Activated CD4-positive, alpha-beta T cell treated with anti-CD3 and anti-CD28 coated beads for 36 hours (primary cell): ENCODE measurements at regions not wholly inside any gene's neighbourhood (a gene's known extent, or its start where the extent isn't known, plus 50 kb on each side); places are given as distances from the start of the nearest gene placed in this dataset.
"Not testable (repeated sequence)": the region's sequence is repeated elsewhere in the genome, so short reads cannot be mapped to it uniquely, and the experiment has no call there.

ENCODE experiments used
- ATAC-seq: fragments of 200-7000 bp; cut with Tn5 transposase; one replicate; pipeline ENCODE4 v1.10.0; 2021; ENCODE audit warnings: mild to moderate bottlenecking, moderate library complexity
- CTCF ChIA-PET: fragments of 350-600 bp; sonication (Branson Sonifier 250); formaldehyde crosslinking; loops from one replicate; lab custom pipeline; 2021; ENCODE audit warnings: antibody characterized with exemption; lab: Charles Lee
- POLR2A ChIA-PET: fragments of 350-600 bp; sonication (Branson Sonifier 250); formaldehyde crosslinking; loops from one replicate; lab custom pipeline; 2021; ENCODE audit warnings: antibody characterized with exemption, inconsistent platforms; lab: Charles Lee
- DNase-seq: peaks from one replicate; pipeline ENCODE4 v3.0.0-alpha.2; 2020
- H3K27ac Mint-ChIP-seq: one replicate; pipeline ENCODE4 v1.8.0; 2021; ENCODE audit warnings: mixed read lengths
- H3K27me3 Mint-ChIP-seq: one replicate; pipeline ENCODE4 v1.8.0; 2021; ENCODE audit warnings: mixed read lengths
- H3K36me3 Mint-ChIP-seq: one replicate; pipeline ENCODE4 v1.8.0; 2021; ENCODE audit warnings: low read depth, mixed read lengths
- H3K4me1 Mint-ChIP-seq: one replicate; pipeline ENCODE4 v1.8.0; 2021; ENCODE audit warnings: mixed read lengths
- H3K4me3 Mint-ChIP-seq: one replicate; pipeline ENCODE4 v1.8.0; 2021; ENCODE audit warnings: mild to moderate bottlenecking, moderate library complexity, mixed read lengths
- H3K9me3 Mint-ChIP-seq: one replicate; pipeline ENCODE4 v1.8.0; 2021; ENCODE audit warnings: low read depth, mixed read lengths
- intact Hi-C, 2 experiments: fragments of 100-400 bp; cut with DNase I in 1 of 2; cut with micrococcal nuclease in 1 of 2; formaldehyde crosslinking; loops; one replicate each; pipeline versions ENCODE4 v1.14.2 to v1.15.1; 2022 to 2024; cut with DNase I, micrococcal nuclease

- Mint-ChIP-seq H3K36me3 (no peaks in the 10 kb centered on the region), H3K27me3 (peaks cover 22% of the 10 kb centered on the region), H3K4me3 (no peak overlapping the region), H3K27ac (no peak overlapping the region), H3K4me1 (no peaks in the 10 kb centered on the region), H3K9me3 (no peaks in the 10 kb centered on the region)
- ChIA-PET POLR2A (no interaction called here), CTCF (no interaction called here)
- ATAC-seq: no peak
- intact Hi-C loops: no loop called here
- no peak for DNase-seq
Observed at GRCh38 chr5:169531631-169532030, 51.9 kb upstream of the SPDL1 start.

DNA sequence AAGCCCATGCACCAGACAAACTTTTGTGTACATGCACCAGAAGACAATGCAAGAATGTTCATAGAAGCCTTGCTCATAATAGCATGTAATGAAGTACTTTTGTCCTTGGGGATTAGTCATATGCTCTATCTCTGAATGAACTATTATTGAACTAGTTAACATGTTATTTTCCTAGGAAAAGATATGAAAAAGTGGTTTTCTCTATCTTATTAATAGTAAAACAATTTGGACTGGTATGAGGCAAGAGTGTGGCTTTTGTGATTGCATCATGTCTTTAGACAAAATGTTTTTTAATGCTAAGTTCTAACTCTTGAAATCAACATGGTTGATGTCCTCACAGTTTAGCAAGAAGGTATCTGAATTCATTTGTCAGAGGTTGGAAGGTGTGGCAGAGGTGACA is 55.7 kb upstream of the SPDL1 start:
- intact Hi-C loops: no loop called here
- Mint-ChIP-seq H3K27me3 (peaks cover 32% of the 10 kb centered on the region), H3K4me1 (no peaks in the 10 kb centered on the region), H3K36me3 (no peaks in the 10 kb centered on the region), H3K9me3 (no peaks in the 10 kb centered on the region), H3K27ac (no peak overlapping the region), H3K4me3 (no peak overlapping the region)
- ATAC-seq (no peak), DNase-seq (no peak)
- ChIA-PET POLR2A (no interaction called here), CTCF (no interaction called here)

GRCh38 chr5:169527066-169527465 is 56.5 kb upstream of the SPDL1 start:
- DNase-seq (no peak), ATAC-seq (no peak)
- no peaks in the 10 kb centered on the region for H3K36me3 Mint-ChIP-seq
- no peak overlapping the region for H3K4me3 Mint-ChIP-seq
- no peaks in the 10 kb centered on the region for H3K4me1 Mint-ChIP-seq
- peaks cover 35% of the 10 kb centered on the region for H3K27me3 Mint-ChIP-seq
- no peak overlapping the region for H3K27ac Mint-ChIP-seq
- ChIA-PET CTCF (no interaction called here), POLR2A (no interaction called here)
- no peaks in the 10 kb centered on the region for H3K9me3 Mint-ChIP-seq
- intact Hi-C loops: no loop called here

GRCh38 chr5:169522851-169523250 is 60.7 kb upstream of the SPDL1 start:
- peaks cover 2% of the 10 kb centered on the region for H3K9me3 Mint-ChIP-seq
- H3K4me1 Mint-ChIP-seq: no peaks in the 10 kb centered on the region
- H3K4me3 Mint-ChIP-seq: no peak overlapping the region
- no peak for DNase-seq
- intact Hi-C loops: no loop called here
- no peak for ATAC-seq
- no peaks in the 10 kb centered on the region for H3K36me3 Mint-ChIP-seq
- ChIA-PET POLR2A (no interaction called here), CTCF (no interaction called here)
- no peak overlapping the region for H3K27ac Mint-ChIP-seq
- peaks cover 34% of the 10 kb centered on the region for H3K27me3 Mint-ChIP-seq

DNA sequence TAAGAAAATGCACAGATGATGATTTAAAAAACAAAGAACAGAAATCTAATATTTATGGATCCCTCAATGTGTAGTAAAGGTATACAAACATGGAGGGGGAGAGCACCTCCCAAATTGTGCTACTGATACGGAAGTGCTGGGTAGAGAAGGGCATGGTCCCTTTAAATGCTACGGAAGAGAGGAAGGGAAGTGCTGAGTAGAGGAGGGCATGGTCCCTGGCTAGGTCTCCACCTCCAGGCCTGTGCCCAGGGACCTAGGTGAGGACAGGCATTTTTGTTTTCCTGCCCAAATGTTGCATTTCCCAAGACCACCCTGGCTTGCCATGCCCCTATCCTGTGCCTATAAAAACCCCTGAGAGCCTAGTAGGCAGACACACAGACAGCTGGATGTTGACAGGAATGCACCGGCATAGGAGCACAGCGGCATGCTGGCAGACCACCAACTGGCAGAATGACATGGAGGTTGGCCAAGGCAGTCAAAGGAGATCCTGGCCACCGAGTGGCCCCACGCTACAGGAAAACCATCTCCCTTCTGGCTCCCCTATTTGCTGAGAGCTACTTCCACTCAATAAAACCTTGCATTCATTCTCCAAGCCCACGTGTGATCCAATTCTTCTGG is 62.1 kb upstream of the SPDL1 start:
- ChIA-PET CTCF (no interaction called here), POLR2A (no interaction called here)
- peaks cover 27% of the 10 kb centered on the region for H3K27me3 Mint-ChIP-seq
- no peaks in the 10 kb centered on the region for H3K4me1 Mint-ChIP-seq
- no peak overlapping the region for H3K27ac Mint-ChIP-seq
- no peaks in the 10 kb centered on the region for H3K36me3 Mint-ChIP-seq
- DNase-seq (no peak), ATAC-seq (no peak)
- intact Hi-C loops: no loop called here
- H3K4me3 Mint-ChIP-seq: no peak overlapping the region
- peaks cover 2% of the 10 kb centered on the region for H3K9me3 Mint-ChIP-seq

DNA sequence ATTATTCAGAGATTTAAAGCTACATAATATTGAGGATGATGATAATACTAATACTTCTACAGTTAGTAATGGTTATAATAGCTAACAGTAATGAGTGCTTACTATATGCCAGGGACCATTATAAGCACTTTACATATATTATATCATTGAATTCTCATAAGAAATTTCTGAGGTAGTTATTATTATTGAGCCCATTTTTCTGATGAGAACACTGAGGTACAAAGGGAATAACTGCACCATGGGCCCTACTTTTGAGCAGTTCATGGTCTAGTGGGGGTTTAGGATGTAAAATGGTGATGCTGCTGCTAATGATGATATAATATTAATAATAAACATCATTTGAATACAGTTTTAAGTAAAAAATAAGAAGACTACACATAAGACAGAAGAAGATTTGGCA is 64.2 kb upstream of the SPDL1 start:
- ATAC-seq: no peak
- peaks cover 2% of the 10 kb centered on the region for H3K9me3 Mint-ChIP-seq
- H3K36me3 Mint-ChIP-seq: no peaks in the 10 kb centered on the region
- no peak overlapping the region for H3K27ac Mint-ChIP-seq
- peaks cover 24% of the 10 kb centered on the region for H3K27me3 Mint-ChIP-seq
- no peak overlapping the region for H3K4me3 Mint-ChIP-seq
- DNase-seq: no peak
- intact Hi-C loops: no loop called here
- H3K4me1 Mint-ChIP-seq: no peaks in the 10 kb centered on the region
- POLR2A ChIA-PET: no interaction called here
- CTCF ChIA-PET: no interaction called here

GRCh38 chr5:169518779-169519178 is 64.8 kb upstream of the SPDL1 start:
- POLR2A ChIA-PET, H3K9me3 Mint-ChIP-seq, H3K4me1 Mint-ChIP-seq, H3K36me3 Mint-ChIP-seq, DNase-seq, ATAC-seq, CTCF ChIA-PET, H3K27ac Mint-ChIP-seq, intact Hi-C loops, H3K4me3 Mint-ChIP-seq: not testable (repeated sequence)
- H3K27me3 Mint-ChIP-seq: peaks cover 22% of the 10 kb centered on the region

- intact Hi-C loops: no loop called here
- Mint-ChIP-seq H3K4me3 (no peak overlapping the region), H3K27me3 (peaks cover 15% of the 10 kb centered on the region), H3K27ac (no peak overlapping the region), H3K4me1 (no peaks in the 10 kb centered on the region), H3K36me3 (no peaks in the 10 kb centered on the region), H3K9me3 (peaks cover 2% of the 10 kb centered on the region)
- POLR2A ChIA-PET: no interaction called here
- CTCF ChIA-PET: no interaction called here
- ATAC-seq (no peak), DNase-seq (no peak)
Observed at GRCh38 chr5:169512385-169512784, 71.2 kb upstream of the SPDL1 start.

DNA sequence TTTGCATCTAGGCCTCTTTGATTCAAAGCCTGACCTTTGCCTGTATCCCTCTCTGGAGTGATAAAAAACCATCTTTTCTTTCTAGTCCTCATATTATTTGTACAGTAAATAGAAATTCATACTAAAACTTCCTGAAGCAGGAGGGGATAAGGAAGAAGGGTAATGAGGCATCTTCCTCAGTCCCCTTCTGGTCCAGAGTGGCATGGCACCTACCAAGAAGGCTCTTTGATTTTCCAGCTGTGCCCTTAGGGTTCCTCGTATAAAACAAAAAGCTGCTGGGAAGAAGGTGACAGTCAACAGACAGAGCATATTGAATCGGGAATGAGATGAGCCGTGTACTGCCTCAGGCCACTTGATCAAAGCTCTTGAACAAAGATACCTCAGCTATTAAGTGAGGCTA is 71.9 kb upstream of the SPDL1 start:
- Mint-ChIP-seq H3K27me3 (peaks cover 15% of the 10 kb centered on the region), H3K4me3 (no peak overlapping the region), H3K36me3 (no peaks in the 10 kb centered on the region), H3K4me1 (no peaks in the 10 kb centered on the region), H3K9me3 (peaks cover 2% of the 10 kb centered on the region), H3K27ac (no peak overlapping the region)
- intact Hi-C loops: no loop called here
- ChIA-PET POLR2A (no interaction called here), CTCF (no interaction called here)
- no peak for DNase-seq
- ATAC-seq: no peak

DNA sequence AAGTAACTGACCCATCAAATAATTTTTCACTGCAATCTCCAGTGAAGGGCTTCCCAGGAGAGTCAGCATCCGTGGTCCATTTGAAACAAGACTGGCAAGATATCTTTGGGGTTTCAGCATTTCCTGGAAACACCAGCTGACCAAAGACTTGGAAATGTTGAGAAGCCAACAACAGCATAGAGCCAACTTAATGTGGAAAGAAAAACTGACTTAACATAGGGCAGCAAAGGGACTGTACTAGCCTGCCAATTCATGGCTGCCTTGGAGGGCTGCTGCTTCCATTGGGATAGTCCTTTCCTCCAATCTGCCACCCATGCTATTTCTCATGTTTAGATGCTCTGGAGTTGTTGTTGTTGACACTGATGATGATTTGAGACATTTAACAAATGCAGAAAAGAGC is 76.5 kb upstream of the SPDL1 start:
- Mint-ChIP-seq H3K9me3 (peaks cover 2% of the 10 kb centered on the region), H3K4me3 (no peak overlapping the region), H3K27ac (no peak overlapping the region), H3K27me3 (peaks cover 16% of the 10 kb centered on the region), H3K36me3 (no peaks in the 10 kb centered on the region), H3K4me1 (no peaks in the 10 kb centered on the region)
- ChIA-PET POLR2A (no interaction called here), CTCF (no interaction called here)
- intact Hi-C loops: no loop called here
- DNase-seq (no peak), ATAC-seq (no peak)

DNA sequence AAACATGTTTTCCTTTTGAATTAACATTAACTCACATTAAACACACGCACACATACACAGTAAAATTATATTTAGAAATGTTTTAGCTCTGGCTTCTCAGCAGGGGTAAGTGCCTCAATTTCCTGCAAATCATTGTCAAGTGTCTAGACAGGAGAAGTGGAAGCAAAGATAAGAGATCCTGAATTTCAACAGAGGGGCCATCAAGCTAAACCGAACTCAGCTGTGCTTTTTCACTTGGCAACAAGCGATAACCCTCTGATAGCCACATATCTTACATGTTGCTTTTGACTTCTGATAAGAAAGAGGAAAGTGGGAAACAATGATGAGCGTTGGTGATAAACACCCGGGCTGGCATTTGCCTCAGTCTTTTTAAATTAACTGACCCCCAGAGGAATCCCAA is 79.7 kb upstream of the SPDL1 start:
- ChIA-PET POLR2A (no interaction called here), CTCF (no interaction called here)
- H3K36me3 Mint-ChIP-seq: no peaks in the 10 kb centered on the region
- intact Hi-C loops: no loop called here
- peaks cover 1% of the 10 kb centered on the region for H3K9me3 Mint-ChIP-seq
- no peak overlapping the region for H3K27ac Mint-ChIP-seq
- ATAC-seq: no peak
- H3K4me1 Mint-ChIP-seq: no peaks in the 10 kb centered on the region
- no peak overlapping the region for H3K4me3 Mint-ChIP-seq
- no peak for DNase-seq
- peaks cover 16% of the 10 kb centered on the region for H3K27me3 Mint-ChIP-seq

DNA sequence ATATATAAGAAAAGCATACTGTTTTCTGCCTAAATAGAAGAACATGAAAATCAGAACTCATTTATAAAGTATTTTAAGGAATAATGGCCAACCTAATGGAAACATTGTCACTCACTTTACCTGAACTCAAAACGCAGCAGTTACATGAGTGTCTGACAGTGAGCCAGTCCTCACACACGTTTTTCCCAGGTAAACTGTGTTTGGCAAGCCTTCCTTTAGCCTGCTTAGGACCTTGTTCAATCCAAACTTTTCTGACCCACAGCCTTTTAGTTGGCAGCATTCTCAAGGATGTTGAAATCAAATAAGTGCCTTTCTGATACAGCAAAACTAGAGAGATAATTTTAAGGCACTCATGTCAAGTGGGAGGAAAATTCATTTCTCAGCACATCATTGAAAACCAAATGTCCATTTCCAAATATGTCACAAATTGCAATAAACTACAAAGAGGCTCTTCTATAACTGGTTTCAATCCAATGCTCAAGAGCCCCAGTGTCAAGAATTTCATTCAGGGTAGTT is 83.5 kb upstream of the SPDL1 start:
- no peaks in the 10 kb centered on the region for H3K4me1 Mint-ChIP-seq
- H3K27me3 Mint-ChIP-seq: peaks cover 16% of the 10 kb centered on the region
- ChIA-PET POLR2A (no interaction called here), CTCF (no interaction called here)
- H3K9me3 Mint-ChIP-seq: no peaks in the 10 kb centered on the region
- intact Hi-C loops: no loop called here
- ATAC-seq: no peak
- DNase-seq: no peak
- no peaks in the 10 kb centered on the region for H3K36me3 Mint-ChIP-seq
- no peak overlapping the region for H3K4me3 Mint-ChIP-seq
- no peak overlapping the region for H3K27ac Mint-ChIP-seq
